ENCODE measurements at regions not wholly inside any gene's neighbourhood (a gene's known extent, or its start where the extent isn't known, plus 50 kb on each side); places are given as distances from the start of the nearest gene placed in this dataset.

GRCh38 chr12:131493068-131493826 lies 217.6 kb upstream of the SFSWAP start:
- Mint-ChIP-seq H3K4me3 (ENCODE audit: low read depth) (no peak overlapping the region), H3K4me1 (ENCODE audit: low read depth) (no peaks in the 10 kb centered on the region), H3K36me3 (ENCODE audit: insufficient read depth) (no peaks in the 10 kb centered on the region), H3K27me3 (peaks cover 27% of the 10 kb centered on the region), H3K27ac (no peak overlapping the region), H3K9me3 (ENCODE audit: low read depth) (no peaks in the 10 kb centered on the region)
- TF ChIP-seq CTCF (IDR thresholded peaks at IDR 0.05; ENCODE audit: unreplicated experiment): no peak
- DNase-seq (ENCODE audit: low spot score, unreplicated experiment): no peak

GRCh38 chr12:131494216-131494615 lies 216.7 kb upstream of the SFSWAP start:
- DNase-seq (ENCODE audit: low spot score, unreplicated experiment): no peak
- H3K27ac Mint-ChIP-seq: no peak overlapping the region
- no peaks in the 10 kb centered on the region for H3K4me1 Mint-ChIP-seq (ENCODE audit: low read depth)
- no peaks in the 10 kb centered on the region for H3K9me3 Mint-ChIP-seq (ENCODE audit: low read depth)
- no peaks in the 10 kb centered on the region for H3K36me3 Mint-ChIP-seq (ENCODE audit: insufficient read depth)
- no peak for TF ChIP-seq CTCF (IDR thresholded peaks at IDR 0.05; ENCODE audit: unreplicated experiment)
- H3K4me3 Mint-ChIP-seq (ENCODE audit: low read depth): no peak overlapping the region
- H3K27me3 Mint-ChIP-seq: peaks cover 27% of the 10 kb centered on the region

GRCh38 chr12:131494741-131495524 lies 216.0 kb upstream of the SFSWAP start:
- H3K9me3 Mint-ChIP-seq (ENCODE audit: low read depth): no peaks in the 10 kb centered on the region
- H3K4me1 Mint-ChIP-seq (ENCODE audit: low read depth): no peaks in the 10 kb centered on the region
- no peak overlapping the region for H3K27ac Mint-ChIP-seq
- H3K4me3 Mint-ChIP-seq (ENCODE audit: low read depth): no peak overlapping the region
- no peaks in the 10 kb centered on the region for H3K36me3 Mint-ChIP-seq (ENCODE audit: insufficient read depth)
- no peak for DNase-seq (ENCODE audit: low spot score, unreplicated experiment)
- peaks cover 32% of the 10 kb centered on the region for H3K27me3 Mint-ChIP-seq
- TF ChIP-seq CTCF (IDR thresholded peaks at IDR 0.05; ENCODE audit: unreplicated experiment): no peak

- Mint-ChIP-seq H3K9me3 (ENCODE audit: low read depth) (no peaks in the 10 kb centered on the region), H3K27ac (no peak overlapping the region), H3K36me3 (ENCODE audit: insufficient read depth) (no peaks in the 10 kb centered on the region), H3K4me1 (ENCODE audit: low read depth) (no peaks in the 10 kb centered on the region), H3K4me3 (ENCODE audit: low read depth) (no peak overlapping the region), H3K27me3 (peaks cover 32% of the 10 kb centered on the region)
- TF ChIP-seq CTCF (IDR thresholded peaks at IDR 0.05; ENCODE audit: unreplicated experiment): no peak
- DNase-seq (ENCODE audit: low spot score, unreplicated experiment): no peak
These were observed 212.9 kb upstream of the SFSWAP start for GRCh38 chr12:131497966-131498365.

GRCh38 chr12:131499160-131499863 lies 211.6 kb upstream of the SFSWAP start:
- TF ChIP-seq CTCF (IDR thresholded peaks at IDR 0.05; ENCODE audit: unreplicated experiment): no peak
- no peaks in the 10 kb centered on the region for H3K4me1 Mint-ChIP-seq (ENCODE audit: low read depth)
- H3K9me3 Mint-ChIP-seq (ENCODE audit: low read depth): no peaks in the 10 kb centered on the region
- H3K27ac Mint-ChIP-seq: no peak overlapping the region
- no peak overlapping the region for H3K4me3 Mint-ChIP-seq (ENCODE audit: low read depth)
- H3K36me3 Mint-ChIP-seq (ENCODE audit: insufficient read depth): no peaks in the 10 kb centered on the region
- DNase-seq (ENCODE audit: low spot score, unreplicated experiment): no peak
- H3K27me3 Mint-ChIP-seq: peaks cover 32% of the 10 kb centered on the region
